HEK293 (cell line): ENCODE measurements at regions not wholly inside any gene's neighbourhood (a gene's known extent, or its start where the extent isn't known, plus 50 kb on each side); places are given as distances from the start of the nearest gene placed in this dataset.

Experiments used
- BCL11A ChIP-seq: fragments of 450-650 bp; formaldehyde crosslinking; IDR thresholded peaks from 2 replicates; pipeline ENCODE4 v1.5.1; 2016; ENCODE audit warnings: low read depth, missing biosample characterization, missing genetic modification characterization
- BCL11B ChIP-seq: fragments of 450-650 bp; formaldehyde crosslinking; IDR thresholded peaks from 2 replicates; pipeline ENCODE4 v1.5.1; 2016; ENCODE audit warnings: low read depth, missing biosample characterization, missing genetic modification characterization
- PRDM10 ChIP-seq: fragments of 450-650 bp; formaldehyde crosslinking; IDR thresholded peaks from 2 replicates; pipeline ENCODE4 v1.5.1; 2016; ENCODE audit warnings: missing biosample characterization, missing genetic modification characterization
- SETDB1 ChIP-seq: IDR thresholded peaks from one replicate; pipeline ENCODE4 v1.6.1; 2017; ENCODE audit warnings: mild to moderate bottlenecking, low read length, moderate library complexity, mixed read lengths; ENCODE audit not compliant: insufficient read length
- SP3 ChIP-seq: fragments of 450-650 bp; formaldehyde crosslinking; IDR thresholded peaks from 2 replicates; pipeline ENCODE4 v1.5.1; 2016; ENCODE audit warnings: missing biosample characterization, missing genetic modification characterization
- ZIC2 ChIP-seq: fragments of 450-650 bp; formaldehyde crosslinking; IDR thresholded peaks from 2 replicates; pipeline ENCODE4 v1.5.1; 2016; ENCODE audit warnings: missing biosample characterization, missing genetic modification characterization
- ZNF335 ChIP-seq: fragments of 450-650 bp; formaldehyde crosslinking; conservative IDR thresholded peaks from 2 replicates; pipeline ENCODE4 v1.5.1; 2016; ENCODE audit warnings: missing biosample characterization, missing genetic modification characterization
- ZNF571 ChIP-seq: fragments of 450-650 bp; formaldehyde crosslinking; IDR thresholded peaks from 2 replicates; pipeline ENCODE4 v1.5.0; 2017; ENCODE audit warnings: missing biosample characterization, missing genetic modification characterization
- ZNF600 ChIP-seq: fragments of 450-650 bp; formaldehyde crosslinking; IDR thresholded peaks from 2 replicates; pipeline ENCODE4 v1.5.1; 2016; ENCODE audit warnings: missing biosample characterization, missing genetic modification characterization
- TF ChIP-seq, protein P1 (sequence below): fragments of 450-650 bp; formaldehyde crosslinking; IDR thresholded peaks from 2 replicates; pipeline ENCODE4 v1.5.1; 2016; ENCODE audit warnings: missing biosample characterization, missing genetic modification characterization
- TF ChIP-seq, protein P2 (sequence below): fragments of 450-650 bp; formaldehyde crosslinking; optimal IDR thresholded peaks from 2 replicates; pipeline ENCODE3; 2016; ENCODE audit warnings: missing biosample characterization, mild to moderate bottlenecking, missing genetic modification characterization
- TF ChIP-seq, protein P3 (sequence below): sonication (generic); formaldehyde crosslinking; IDR thresholded peaks from 2 replicates; pipeline ENCODE4 v1.8.1; 2022; ENCODE audit warnings: mild to moderate bottlenecking, moderate library complexity, missing genetic modification reagents

DNA sequence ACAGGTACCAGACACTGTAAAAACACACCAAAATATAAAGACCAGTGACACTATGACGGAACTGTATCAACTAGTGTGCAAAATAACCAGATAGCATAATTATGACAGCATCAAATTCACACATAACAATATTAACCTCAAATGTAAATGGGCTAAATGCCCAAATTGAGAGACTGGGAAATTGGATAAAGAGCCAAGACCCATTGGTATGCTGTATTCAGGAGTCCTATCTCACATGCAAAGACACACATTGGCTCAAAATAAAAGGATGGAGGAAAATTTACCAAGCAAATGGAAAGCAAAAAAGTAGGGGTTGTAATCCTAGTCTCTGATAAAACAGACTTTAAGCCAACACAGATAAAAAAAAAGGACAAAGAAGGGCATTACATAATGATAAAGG lies 416.3 kb upstream of the ZNF608 start:
- TF ChIP-seq, protein P1, sequence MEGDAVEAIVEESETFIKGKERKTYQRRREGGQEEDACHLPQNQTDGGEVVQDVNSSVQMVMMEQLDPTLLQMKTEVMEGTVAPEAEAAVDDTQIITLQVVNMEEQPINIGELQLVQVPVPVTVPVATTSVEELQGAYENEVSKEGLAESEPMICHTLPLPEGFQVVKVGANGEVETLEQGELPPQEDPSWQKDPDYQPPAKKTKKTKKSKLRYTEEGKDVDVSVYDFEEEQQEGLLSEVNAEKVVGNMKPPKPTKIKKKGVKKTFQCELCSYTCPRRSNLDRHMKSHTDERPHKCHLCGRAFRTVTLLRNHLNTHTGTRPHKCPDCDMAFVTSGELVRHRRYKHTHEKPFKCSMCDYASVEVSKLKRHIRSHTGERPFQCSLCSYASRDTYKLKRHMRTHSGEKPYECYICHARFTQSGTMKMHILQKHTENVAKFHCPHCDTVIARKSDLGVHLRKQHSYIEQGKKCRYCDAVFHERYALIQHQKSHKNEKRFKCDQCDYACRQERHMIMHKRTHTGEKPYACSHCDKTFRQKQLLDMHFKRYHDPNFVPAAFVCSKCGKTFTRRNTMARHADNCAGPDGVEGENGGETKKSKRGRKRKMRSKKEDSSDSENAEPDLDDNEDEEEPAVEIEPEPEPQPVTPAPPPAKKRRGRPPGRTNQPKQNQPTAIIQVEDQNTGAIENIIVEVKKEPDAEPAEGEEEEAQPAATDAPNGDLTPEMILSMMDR (tag by site-specific recombination): no peak
- no peak for TF ChIP-seq ZIC2 (tag by site-specific recombination)
- TF ChIP-seq ZNF600: no peak
- no peak for TF ChIP-seq ZNF571 (tag by site-specific recombination)
- TF ChIP-seq, protein P2, sequence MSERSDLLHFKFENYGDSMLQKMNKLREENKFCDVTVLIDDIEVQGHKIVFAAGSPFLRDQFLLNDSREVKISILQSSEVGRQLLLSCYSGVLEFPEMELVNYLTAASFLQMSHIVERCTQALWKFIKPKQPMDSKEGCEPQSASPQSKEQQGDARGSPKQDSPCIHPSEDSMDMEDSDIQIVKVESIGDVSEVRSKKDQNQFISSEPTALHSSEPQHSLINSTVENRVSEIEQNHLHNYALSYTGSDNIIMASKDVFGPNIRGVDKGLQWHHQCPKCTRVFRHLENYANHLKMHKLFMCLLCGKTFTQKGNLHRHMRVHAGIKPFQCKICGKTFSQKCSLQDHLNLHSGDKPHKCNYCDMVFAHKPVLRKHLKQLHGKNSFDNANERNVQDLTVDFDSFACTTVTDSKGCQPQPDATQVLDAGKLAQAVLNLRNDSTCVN (tag by site-specific recombination): no peak
- TF ChIP-seq, protein P3, sequence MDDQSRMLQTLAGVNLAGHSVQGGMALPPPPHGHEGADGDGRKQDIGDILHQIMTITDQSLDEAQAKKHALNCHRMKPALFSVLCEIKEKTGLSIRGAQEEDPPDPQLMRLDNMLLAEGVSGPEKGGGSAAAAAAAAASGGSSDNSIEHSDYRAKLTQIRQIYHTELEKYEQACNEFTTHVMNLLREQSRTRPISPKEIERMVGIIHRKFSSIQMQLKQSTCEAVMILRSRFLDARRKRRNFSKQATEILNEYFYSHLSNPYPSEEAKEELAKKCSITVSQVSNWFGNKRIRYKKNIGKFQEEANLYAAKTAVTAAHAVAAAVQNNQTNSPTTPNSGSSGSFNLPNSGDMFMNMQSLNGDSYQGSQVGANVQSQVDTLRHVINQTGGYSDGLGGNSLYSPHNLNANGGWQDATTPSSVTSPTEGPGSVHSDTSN (CRISPR knock-in tag): no peak
- TF ChIP-seq BCL11B (tag by site-specific recombination): no peak
- no peak for TF ChIP-seq PRDM10 (tag by site-specific recombination)
- no peak for TF ChIP-seq ZNF335
- no peak for TF ChIP-seq BCL11A
- no peak for TF ChIP-seq SP3 (tag by site-specific recombination)
- TF ChIP-seq SETDB1: no peak
